ENCODE measurements at regions not wholly inside any gene's neighbourhood (a gene's known extent, or its start where the extent isn't known, plus 50 kb on each side); places are given as distances from the start of the nearest gene placed in this dataset.

- Mint-ChIP-seq H3K4me1 (ENCODE audit: low read depth) (no peaks in the 10 kb centered on the region), H3K4me3 (no peak overlapping the region), H3K27me3 (no peaks in the 10 kb centered on the region), H3K27ac (no peak overlapping the region), H3K36me3 (ENCODE audit: low read depth) (no peaks in the 10 kb centered on the region), H3K9me3 (no peaks in the 10 kb centered on the region)
- no peak for DNase-seq
Observed at GRCh38 chr1:216794586-216794985, 71.4 kb upstream of the ESRRG start.

GRCh38 chr1:216793973-216794372 lies 70.7 kb upstream of the ESRRG start:
- DNase-seq = no peak
- H3K4me1 Mint-ChIP-seq (ENCODE audit: low read depth) = no peaks in the 10 kb centered on the region
- no peaks in the 10 kb centered on the region for H3K27me3 Mint-ChIP-seq
- H3K4me3 Mint-ChIP-seq = no peak overlapping the region
- H3K36me3 Mint-ChIP-seq (ENCODE audit: low read depth) = no peaks in the 10 kb centered on the region
- no peak overlapping the region for H3K27ac Mint-ChIP-seq
- H3K9me3 Mint-ChIP-seq = no peaks in the 10 kb centered on the region

- Mint-ChIP-seq H3K27ac (no peak overlapping the region), H3K4me1 (ENCODE audit: low read depth) (no peaks in the 10 kb centered on the region), H3K4me3 (no peak overlapping the region), H3K27me3 (no peaks in the 10 kb centered on the region), H3K36me3 (ENCODE audit: low read depth) (no peaks in the 10 kb centered on the region), H3K9me3 (no peaks in the 10 kb centered on the region)
- no peak for DNase-seq
Observed at GRCh38 chr1:216793303-216793702, 70.1 kb upstream of the ESRRG start.

GRCh38 chr1:216788671-216789070 lies 65.4 kb upstream of the ESRRG start:
- H3K9me3 Mint-ChIP-seq = peaks cover 7% of the 10 kb centered on the region
- H3K4me1 Mint-ChIP-seq (ENCODE audit: low read depth) = no peaks in the 10 kb centered on the region
- H3K4me3 Mint-ChIP-seq = no peak overlapping the region
- DNase-seq = no peak
- no peaks in the 10 kb centered on the region for H3K27me3 Mint-ChIP-seq
- H3K36me3 Mint-ChIP-seq (ENCODE audit: low read depth) = no peaks in the 10 kb centered on the region
- H3K27ac Mint-ChIP-seq = no peak overlapping the region

GRCh38 chr1:216785737-216786136 lies 62.5 kb upstream of the ESRRG start:
- Mint-ChIP-seq H3K27ac (no peak overlapping the region), H3K4me1 (ENCODE audit: low read depth) (no peaks in the 10 kb centered on the region), H3K9me3 (peaks cover 7% of the 10 kb centered on the region), H3K27me3 (no peaks in the 10 kb centered on the region), H3K36me3 (ENCODE audit: low read depth) (no peaks in the 10 kb centered on the region), H3K4me3 (no peak overlapping the region)
- no peak for DNase-seq

- no peak for DNase-seq
- H3K36me3 Mint-ChIP-seq (ENCODE audit: low read depth) = no peaks in the 10 kb centered on the region
- no peak overlapping the region for H3K27ac Mint-ChIP-seq
- H3K9me3 Mint-ChIP-seq = peaks cover 7% of the 10 kb centered on the region
- no peaks in the 10 kb centered on the region for H3K27me3 Mint-ChIP-seq
- H3K4me1 Mint-ChIP-seq (ENCODE audit: low read depth) = no peaks in the 10 kb centered on the region
- no peak overlapping the region for H3K4me3 Mint-ChIP-seq
Observed at GRCh38 chr1:216785221-216785620, 62.0 kb upstream of the ESRRG start.

GRCh38 chr1:216779686-216780085 lies 56.5 kb upstream of the ESRRG start:
- Mint-ChIP-seq H3K9me3 (peaks cover 14% of the 10 kb centered on the region), H3K4me3 (no peak overlapping the region), H3K4me1 (ENCODE audit: low read depth) (no peaks in the 10 kb centered on the region), H3K27ac (no peak overlapping the region), H3K27me3 (no peaks in the 10 kb centered on the region), H3K36me3 (ENCODE audit: low read depth) (no peaks in the 10 kb centered on the region)
- no peak for DNase-seq

- H3K4me3 Mint-ChIP-seq = no peak overlapping the region
- DNase-seq = no peak
- no peaks in the 10 kb centered on the region for H3K36me3 Mint-ChIP-seq (ENCODE audit: low read depth)
- no peaks in the 10 kb centered on the region for H3K4me1 Mint-ChIP-seq (ENCODE audit: low read depth)
- H3K27ac Mint-ChIP-seq = no peak overlapping the region
- peaks cover 14% of the 10 kb centered on the region for H3K9me3 Mint-ChIP-seq
- H3K27me3 Mint-ChIP-seq = no peaks in the 10 kb centered on the region
Observed at GRCh38 chr1:216778737-216779136, 55.5 kb upstream of the ESRRG start.

GRCh38 chr1:216777148-216777547 lies 53.9 kb upstream of the ESRRG start:
- H3K36me3 Mint-ChIP-seq (ENCODE audit: low read depth) = no peaks in the 10 kb centered on the region
- no peak overlapping the region for H3K27ac Mint-ChIP-seq
- DNase-seq = no peak
- no peak overlapping the region for H3K4me3 Mint-ChIP-seq
- no peaks in the 10 kb centered on the region for H3K27me3 Mint-ChIP-seq
- peaks cover 14% of the 10 kb centered on the region for H3K9me3 Mint-ChIP-seq
- H3K4me1 Mint-ChIP-seq (ENCODE audit: low read depth) = no peaks in the 10 kb centered on the region
